Urinary bladder (tissue), 3 donors: ENCODE measurements at regions not wholly inside any gene's neighbourhood (a gene's known extent, or its start where the extent isn't known, plus 50 kb on each side); places are given as distances from the start of the nearest gene placed in this dataset.

Experiments used
- DNase-seq: peaks from one replicate; pipeline ENCODE4 v3.0.0-alpha.2; 2015; ENCODE audit errors: extremely low spot score
- H3K27ac ChIP-seq: one replicate; pipeline ENCODE4 v1.5.1; 2013; ENCODE audit warnings: low read depth, mild to moderate bottlenecking, moderate library complexity
- H3K36me3 ChIP-seq: one replicate; pipeline ENCODE4 v1.6.1; 2013; ENCODE audit warnings: mild to moderate bottlenecking, moderate library complexity; ENCODE audit not compliant: insufficient read depth
- H3K4me1 ChIP-seq: one replicate; pipeline ENCODE4 v1.6.1; 2013; ENCODE audit warnings: mild to moderate bottlenecking, moderate library complexity; ENCODE audit not compliant: insufficient read depth
- H3K4me3 ChIP-seq: one replicate; pipeline ENCODE4 v1.5.1; 2013; ENCODE audit warnings: low read depth, low read length
- WGBS: extraction: QIAGEN DNeasy Blood & Tissue Kit; methylation state at CpG from one replicate; pipeline ENCODE4 v1.1.7; 2013; 5-methylcytosine and 5-hydroxymethylcytosine counted together
- donor health status: healthy with polysubstance abuse.
- donor health status: healthy.

DNA sequence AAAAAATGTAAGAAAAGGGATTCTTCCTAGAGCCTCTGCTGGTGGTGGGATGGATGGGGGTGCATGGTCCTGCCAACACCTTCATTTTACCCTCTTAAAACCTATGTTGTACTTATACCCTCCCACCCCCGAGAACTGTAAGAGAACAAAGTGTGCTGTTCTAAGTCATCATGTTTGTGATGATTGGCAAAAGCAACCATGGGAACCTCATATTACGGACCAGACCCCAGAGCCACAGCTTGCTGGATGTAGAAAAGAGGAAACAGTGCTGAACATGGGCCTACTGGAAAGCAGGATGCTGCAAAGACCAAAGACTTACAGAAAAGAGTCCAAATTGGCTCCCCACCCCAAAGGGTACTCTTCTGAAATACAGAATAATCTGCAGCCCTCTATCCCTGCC, 311.2 kb downstream of the DUSP6 start:
- no peak for DNase-seq
- no peak overlapping the region for H3K4me3 ChIP-seq
- H3K4me1 ChIP-seq: no peaks in the 10 kb centered on the region
- H3K27ac ChIP-seq: no peak overlapping the region
- no peaks in the 10 kb centered on the region for H3K36me3 ChIP-seq
- WGBS: 96% methylated on average over 2 of the region's 2 CpGs

DNA sequence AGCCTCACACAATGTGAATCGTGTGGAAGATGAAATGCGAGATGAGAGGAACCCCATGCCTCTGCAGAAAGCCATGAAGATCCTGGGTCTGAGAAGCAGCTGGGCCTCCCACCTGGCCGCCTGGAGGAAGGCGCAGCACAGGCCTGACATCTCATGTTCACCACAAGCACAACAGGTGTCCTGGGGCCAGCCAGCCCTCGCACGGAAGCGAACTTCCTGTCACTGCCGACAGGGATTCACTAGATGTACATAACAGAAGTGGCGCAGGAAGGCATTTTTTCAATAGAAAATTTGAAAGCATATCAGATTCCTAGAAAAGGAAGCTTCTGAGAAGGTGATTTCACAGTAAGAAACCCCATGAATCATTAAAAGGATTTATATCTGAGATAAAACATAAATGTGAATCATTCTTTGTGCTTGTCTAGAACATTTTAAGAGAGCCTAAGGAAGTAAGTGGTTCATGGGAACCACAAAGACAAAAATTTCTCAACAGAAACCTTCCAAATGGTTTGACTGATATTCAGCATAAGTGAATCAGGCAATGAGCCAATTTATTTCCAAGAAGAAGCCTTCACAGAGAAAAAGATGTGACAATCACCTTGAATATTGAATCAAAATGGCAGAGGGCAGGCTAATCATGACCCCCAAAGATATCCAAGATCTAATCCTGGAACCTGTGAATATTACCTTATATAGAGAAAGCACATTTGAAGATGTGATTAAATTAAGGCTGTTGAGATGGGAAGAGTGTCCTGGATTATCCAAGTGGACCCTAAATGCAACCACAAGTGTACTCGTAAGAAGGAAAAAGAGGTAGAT, 311.9 kb downstream of the DUSP6 start:
- no peaks in the 10 kb centered on the region for H3K4me1 ChIP-seq
- H3K36me3 ChIP-seq: no peaks in the 10 kb centered on the region
- H3K27ac ChIP-seq: no peak overlapping the region
- WGBS: 80% methylated on average over 10 of the region's 10 CpGs
- no peak for DNase-seq
- no peak overlapping the region for H3K4me3 ChIP-seq

DNA sequence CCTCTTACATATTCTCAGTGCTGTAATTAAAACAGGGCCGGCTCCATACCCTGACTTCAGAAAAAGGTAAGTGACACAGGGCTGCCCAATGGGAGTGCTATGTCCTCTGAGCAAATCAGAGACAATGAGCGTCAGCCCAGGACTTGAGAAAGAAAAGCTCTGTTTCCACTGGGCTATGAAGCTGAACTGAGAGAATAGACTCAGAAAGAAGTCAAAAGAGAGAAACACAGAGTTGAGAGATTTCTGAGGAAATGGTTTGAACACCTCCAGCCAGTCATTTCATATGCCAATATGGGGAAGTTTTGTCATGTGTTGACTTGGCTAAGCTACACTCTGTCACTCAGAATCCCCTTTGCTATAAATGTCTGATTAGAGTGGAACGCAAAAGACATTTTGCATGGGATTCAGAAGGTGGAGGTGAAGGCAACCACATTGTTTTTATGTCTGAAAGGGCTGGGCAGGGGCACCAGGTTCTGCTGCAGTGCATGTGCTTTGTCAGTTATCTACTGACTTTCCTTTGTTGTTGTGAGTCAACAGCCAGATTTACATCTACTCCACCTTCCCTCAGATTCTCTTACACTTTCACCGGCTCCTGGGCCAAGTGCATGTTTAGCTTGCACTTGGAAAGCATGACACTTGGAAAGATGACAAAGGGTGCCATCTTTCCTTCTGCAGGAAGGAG, 313.3 kb downstream of the DUSP6 start:
- no peak for DNase-seq
- no peaks in the 10 kb centered on the region for H3K36me3 ChIP-seq
- H3K4me3 ChIP-seq: no peak overlapping the region
- no peaks in the 10 kb centered on the region for H3K4me1 ChIP-seq
- WGBS: 85% methylated on average over 4 of the region's 4 CpGs
- H3K27ac ChIP-seq: no peak overlapping the region

DNA sequence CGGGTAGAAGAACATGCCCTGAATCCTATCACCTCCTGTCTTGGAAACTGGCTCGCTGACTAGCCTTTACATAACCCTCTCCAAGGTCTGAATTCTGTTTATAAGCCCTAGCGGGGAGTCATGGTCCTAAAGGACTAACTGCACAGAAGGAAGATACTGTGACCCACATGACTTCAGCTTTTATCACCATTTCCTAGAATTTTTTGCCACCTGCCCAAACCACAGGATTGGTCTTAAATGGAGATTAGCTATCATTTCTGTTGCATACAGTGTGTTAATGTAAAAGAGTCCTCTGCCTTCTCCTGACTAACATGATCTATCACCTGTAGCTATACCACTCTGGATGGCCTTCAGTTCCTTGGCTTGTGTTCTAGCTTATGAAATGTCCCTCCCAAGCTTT, 319.2 kb downstream of the DUSP6 start:
- Histone ChIP-seq H3K4me3 (no peak overlapping the region), H3K4me1 (no peaks in the 10 kb centered on the region), H3K27ac (no peak overlapping the region), H3K36me3 (no peaks in the 10 kb centered on the region)
- DNase-seq: no peak
- WGBS: 93% methylated on average over 3 of the region's 3 CpGs

DNA sequence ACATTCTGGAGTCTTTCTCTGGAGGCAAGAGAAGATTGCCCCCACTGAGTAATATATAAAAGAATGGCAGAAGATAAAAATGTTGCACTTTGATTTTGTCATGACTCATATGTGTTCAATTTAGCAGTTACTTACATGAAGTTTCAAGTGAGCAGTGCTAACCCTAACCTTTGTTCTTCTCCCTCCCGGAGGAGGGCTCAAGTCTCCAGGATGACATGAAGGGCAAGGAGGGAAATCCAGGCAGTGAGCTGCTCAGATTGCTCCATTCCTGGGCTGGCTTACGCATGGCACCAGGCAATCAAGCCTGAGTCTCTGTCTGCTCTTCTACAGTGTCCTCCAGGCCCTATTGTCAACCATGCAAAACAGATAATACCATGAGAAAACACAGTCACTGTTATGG, 322.3 kb downstream of the DUSP6 start:
- Histone ChIP-seq H3K4me1 (no peaks in the 10 kb centered on the region), H3K27ac (no peak overlapping the region), H3K4me3 (no peak overlapping the region), H3K36me3 (no peaks in the 10 kb centered on the region)
- DNase-seq: no peak
- WGBS: 90% methylated on average over 2 of the region's 2 CpGs

DNA sequence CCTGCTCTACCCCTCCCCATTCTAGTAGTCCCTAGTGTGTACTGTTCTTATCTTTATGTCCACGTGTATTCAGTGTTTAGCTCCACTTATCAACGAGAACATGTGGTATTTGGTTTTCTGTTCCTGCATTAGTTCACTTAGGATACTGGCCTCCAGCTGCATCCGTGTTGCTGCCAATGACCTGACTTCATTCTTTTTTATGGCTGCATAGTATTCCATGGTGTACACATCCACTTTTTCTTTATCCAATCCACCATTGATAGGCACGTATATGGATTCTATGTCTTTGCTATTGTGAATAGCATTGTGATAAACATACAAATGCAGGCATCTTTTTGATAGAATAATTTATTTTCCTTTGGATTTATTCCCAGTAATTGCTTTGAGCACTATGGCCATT, 327.7 kb downstream of the DUSP6 start:
- no peaks in the 10 kb centered on the region for H3K36me3 ChIP-seq
- DNase-seq: no peak
- no peaks in the 10 kb centered on the region for H3K4me1 ChIP-seq
- WGBS: 81% methylated on average over 4 of the region's 4 CpGs
- no peak overlapping the region for H3K27ac ChIP-seq
- H3K4me3 ChIP-seq: no peak overlapping the region

DNA sequence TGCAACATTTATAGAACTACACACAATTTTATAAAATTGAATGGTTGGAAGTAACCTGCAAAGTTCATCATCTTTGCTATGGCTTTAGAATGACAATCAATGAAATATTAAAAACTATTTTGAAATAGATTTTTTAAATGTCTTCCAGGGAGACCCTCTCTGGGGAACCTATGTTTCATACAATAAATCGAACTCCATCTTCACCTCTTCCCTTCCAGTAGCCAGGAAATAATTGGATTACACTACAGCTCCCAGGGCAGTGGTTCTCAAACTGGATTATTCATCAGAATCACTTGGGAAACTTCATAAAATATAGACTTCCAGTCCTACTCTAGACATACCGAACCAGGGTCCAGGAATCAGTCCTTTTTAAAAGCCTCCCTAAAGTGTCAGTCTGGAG, 328.4 kb downstream of the DUSP6 start:
- H3K4me3 ChIP-seq: no peak overlapping the region
- no peak for DNase-seq
- no peak overlapping the region for H3K27ac ChIP-seq
- no peaks in the 10 kb centered on the region for H3K36me3 ChIP-seq
- 86% methylated on average over 2 of the region's 2 CpGs for WGBS
- H3K4me1 ChIP-seq: no peaks in the 10 kb centered on the region

DNA sequence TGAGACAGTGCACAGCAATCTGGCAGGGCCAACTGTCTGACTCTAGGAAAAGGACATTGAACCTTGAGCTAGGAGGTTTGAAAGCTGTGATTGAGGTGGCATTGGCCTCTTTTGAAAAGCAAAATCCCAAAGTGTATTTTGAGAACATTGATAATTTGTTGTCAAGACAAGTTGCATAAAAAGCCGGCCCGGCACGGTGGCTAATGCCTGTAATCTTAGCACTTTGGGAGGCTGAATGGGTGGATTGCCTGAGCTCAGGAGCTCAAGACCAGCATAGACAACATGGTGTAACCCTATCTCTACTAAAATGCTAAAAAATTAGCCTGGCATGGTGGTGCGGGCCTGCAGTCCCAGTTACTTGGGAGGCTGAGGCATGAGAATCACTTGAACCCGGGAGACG, 331.6 kb downstream of the DUSP6 start:
- no peaks in the 10 kb centered on the region for H3K4me1 ChIP-seq
- over 99% methylated on average over 6 of the region's 6 CpGs for WGBS
- no peak overlapping the region for H3K4me3 ChIP-seq
- no peak overlapping the region for H3K27ac ChIP-seq
- DNase-seq: no peak
- H3K36me3 ChIP-seq: no peaks in the 10 kb centered on the region

DNA sequence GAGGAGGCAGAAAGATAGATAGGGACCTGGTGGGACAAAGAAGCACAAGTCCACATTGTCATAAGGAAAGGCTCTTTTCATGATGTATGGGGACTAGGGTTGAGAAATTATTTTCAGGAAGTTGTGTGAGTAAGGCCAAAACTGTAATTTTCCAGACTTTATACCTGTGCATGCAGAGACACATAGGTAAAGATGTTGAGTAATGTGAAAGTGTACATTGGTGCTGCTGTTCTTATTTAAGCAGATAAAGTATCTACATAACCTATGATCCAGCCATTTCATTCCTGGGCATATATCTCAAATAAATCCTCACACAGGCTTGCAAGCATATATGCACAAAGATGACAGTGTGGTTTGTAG, 332.2 kb downstream of the DUSP6 start:
- Histone ChIP-seq H3K36me3 (no peaks in the 10 kb centered on the region), H3K4me1 (no peaks in the 10 kb centered on the region), H3K27ac (no peak overlapping the region), H3K4me3 (no peak overlapping the region)
- DNase-seq: no peak

DNA sequence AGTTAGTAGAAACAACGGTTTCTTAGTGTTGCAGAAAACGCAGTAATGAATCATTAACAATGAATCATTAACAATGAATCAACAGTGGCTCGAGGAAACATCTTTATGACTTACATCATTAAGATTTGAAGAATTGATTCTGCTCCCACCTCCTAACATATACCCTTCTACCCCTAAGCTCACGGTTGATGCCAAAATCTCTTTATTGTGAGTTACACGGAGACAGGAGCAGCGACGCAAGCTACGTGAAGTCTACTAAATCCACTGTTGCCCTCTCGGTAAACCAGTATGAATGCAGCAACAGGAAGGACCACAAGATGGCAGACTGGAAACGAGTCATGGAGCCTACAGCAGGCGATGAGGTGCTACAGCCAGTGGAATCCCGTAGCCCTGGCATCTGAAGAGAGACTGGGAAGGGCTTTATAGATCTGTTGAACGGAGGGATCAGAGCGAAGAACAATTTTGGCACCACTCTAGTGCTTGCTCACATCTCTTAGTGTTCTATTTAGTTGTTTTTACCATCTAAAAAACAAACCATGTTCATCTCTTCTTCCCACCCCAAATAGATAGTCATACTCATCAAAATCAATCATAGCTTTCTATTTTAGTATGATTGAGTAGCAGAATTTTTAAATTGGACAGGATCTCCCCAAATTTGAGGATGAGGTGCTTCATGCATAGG, 332.7 kb downstream of the DUSP6 start:
- Histone ChIP-seq H3K36me3 (no peaks in the 10 kb centered on the region), H3K4me1 (no peaks in the 10 kb centered on the region), H3K4me3 (no peak overlapping the region), H3K27ac (no peak overlapping the region)
- WGBS: 4% methylated on average over 14 of the region's 14 CpGs
- DNase-seq: peak; percentile 75

DNA sequence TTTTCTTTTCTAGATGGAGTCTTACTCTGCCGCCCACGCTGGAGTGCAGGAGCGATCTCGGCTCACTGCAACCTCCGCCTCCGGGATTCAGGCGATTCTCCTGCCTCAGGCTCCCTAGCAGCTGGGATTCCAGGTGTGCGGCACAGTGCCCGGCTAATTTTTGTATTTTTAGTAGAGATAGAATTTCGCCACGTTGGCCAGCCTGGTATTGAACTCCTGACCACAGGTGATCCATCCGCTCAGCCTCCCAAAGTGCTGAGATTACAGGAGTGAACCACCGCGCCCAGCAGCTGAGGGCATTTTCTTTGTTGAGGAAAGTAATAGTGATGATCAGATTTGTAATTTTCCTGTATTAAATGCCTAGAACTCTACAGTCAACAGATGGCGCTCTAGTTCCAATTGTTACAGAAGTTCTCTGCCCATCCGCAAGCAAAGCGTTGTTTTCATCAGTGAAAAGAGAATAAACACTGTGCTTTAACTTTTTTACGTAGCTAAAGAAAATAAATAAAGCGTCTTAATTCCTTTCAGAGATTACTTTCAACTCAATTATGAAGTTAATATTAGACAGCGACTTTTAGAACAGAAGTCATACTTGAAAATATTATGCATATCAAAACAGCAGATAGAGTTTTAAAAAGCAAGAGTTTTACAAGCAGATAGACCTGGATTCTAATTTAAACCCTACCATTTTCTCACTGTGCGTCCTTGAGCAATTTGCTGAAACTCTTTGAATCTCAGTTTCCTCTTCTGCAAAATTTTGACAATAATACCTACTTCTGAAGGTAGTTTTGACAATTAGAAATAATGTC, 335.1 kb downstream of the DUSP6 start:
- Histone ChIP-seq H3K4me1 (no peaks in the 10 kb centered on the region), H3K4me3 (no peak overlapping the region), H3K36me3 (no peaks in the 10 kb centered on the region), H3K27ac (no peak overlapping the region)
- WGBS: 12% methylated on average over 21 of the region's 21 CpGs
- peak; percentile 49 for DNase-seq

DNA sequence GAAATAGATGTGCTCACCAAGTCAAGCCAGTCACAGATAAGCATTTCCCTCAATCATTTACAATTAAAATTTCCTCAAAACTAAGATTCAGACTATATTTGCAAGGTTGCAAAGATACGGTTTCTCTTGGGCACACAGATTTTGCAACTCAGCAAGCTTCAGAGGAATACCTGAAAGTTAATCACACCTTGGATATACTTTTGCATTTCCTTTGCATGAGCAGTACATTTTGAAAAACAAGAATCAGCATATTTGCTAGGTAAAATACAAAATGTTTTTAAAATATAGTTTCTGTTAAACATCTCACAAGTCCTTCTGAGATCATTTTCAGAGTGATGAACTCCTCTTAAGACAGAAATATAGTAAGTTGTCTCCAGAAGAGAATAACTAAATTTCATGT, 336.9 kb downstream of the DUSP6 start:
- no peak for DNase-seq
- WGBS: 88% methylated on average over 1 of the region's 1 CpG
- H3K4me3 ChIP-seq: no peak overlapping the region
- no peak overlapping the region for H3K27ac ChIP-seq
- no peaks in the 10 kb centered on the region for H3K4me1 ChIP-seq
- no peaks in the 10 kb centered on the region for H3K36me3 ChIP-seq

DNA sequence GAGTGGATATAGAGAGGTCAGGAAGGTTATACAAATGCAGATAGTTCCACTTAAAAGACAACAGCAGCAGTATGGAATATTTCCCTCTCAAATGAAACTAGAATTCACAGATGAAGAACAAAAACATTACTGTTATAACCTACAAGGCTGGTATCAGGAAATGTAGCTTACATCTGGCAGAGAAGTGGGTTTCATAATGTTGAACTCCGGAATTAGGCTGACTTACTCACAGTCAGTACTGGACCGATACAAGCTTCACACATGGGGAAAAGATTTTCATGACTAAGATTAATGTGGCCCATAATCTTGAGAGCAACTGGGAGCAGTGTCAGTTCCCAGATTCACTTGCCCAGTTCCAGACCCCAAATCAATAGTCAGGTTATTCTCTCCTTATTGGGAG, 353.9 kb downstream of the DUSP6 start:
- 77% methylated on average over 2 of the region's 2 CpGs for WGBS
- H3K36me3 ChIP-seq: no peaks in the 10 kb centered on the region
- no peaks in the 10 kb centered on the region for H3K4me1 ChIP-seq
- H3K27ac ChIP-seq: no peak overlapping the region
- DNase-seq: no peak
- H3K4me3 ChIP-seq: no peak overlapping the region
